Osteoblast (primary cell): ENCODE measurements at regions not wholly inside any gene's neighbourhood (a gene's known extent, or its start where the extent isn't known, plus 50 kb on each side); places are given as distances from the start of the nearest gene placed in this dataset.

Source experiments
- DNase-seq: peaks from one replicate; pipeline ENCODE4 v3.0.0; 2011; ENCODE audit warnings: low spot score, mixed read lengths; ENCODE audit not compliant: insufficient read length; ENCODE audit errors: missing footprints
- H2AFZ ChIP-seq: 2 replicates; pipeline ENCODE4 v1.6.0; 2011; ENCODE audit warnings: mild to moderate bottlenecking, low read length
- H3K27ac ChIP-seq: 2 replicates; pipeline ENCODE4 v1.5.1; 2011; ENCODE audit warnings: mild to moderate bottlenecking, low read depth, low read length, moderate library complexity
- H3K27me3 ChIP-seq: 2 replicates; pipeline ENCODE4 v1.6.0; 2012; ENCODE audit warnings: mild to moderate bottlenecking, control low read depth, inconsistent platforms, low read length, moderate library complexity; ENCODE audit not compliant: insufficient read depth
- H3K36me3 ChIP-seq: 2 replicates; pipeline ENCODE4 v1.5.1; 2011; ENCODE audit warnings: mild to moderate bottlenecking, low read length, control low read depth, moderate library complexity; ENCODE audit not compliant: insufficient read depth
- H3K4me1 ChIP-seq: 2 replicates; pipeline ENCODE4 v1.5.1; 2011; ENCODE audit warnings: mild to moderate bottlenecking, low read length, control low read depth, moderate library complexity; ENCODE audit not compliant: insufficient read depth
- H3K4me2 ChIP-seq: 2 replicates; pipeline ENCODE4 v1.6.0; 2011; ENCODE audit warnings: mild to moderate bottlenecking, low read length; ENCODE audit not compliant: insufficient read depth
- H3K4me3 ChIP-seq: fragments of 200-600 bp; sonication (generic); 3 replicates; pipeline ENCODE4 v1.5.1; 2012; ENCODE audit warnings: mild to moderate bottlenecking, low read length, inconsistent platforms; ENCODE audit not compliant: insufficient read depth
- H3K79me2 ChIP-seq: 2 replicates; pipeline ENCODE4 v1.6.0; 2012; ENCODE audit warnings: mild to moderate bottlenecking, low read length, control low read depth, inconsistent platforms; ENCODE audit not compliant: insufficient read depth
- H3K9me3 ChIP-seq: 2 replicates; pipeline ENCODE4 v1.5.1; 2011; ENCODE audit warnings: low read depth, low read length, control low read depth
- H4K20me1 ChIP-seq: 2 replicates; pipeline ENCODE4 v1.6.0; 2012; ENCODE audit warnings: mild to moderate bottlenecking, low read length, control low read depth; ENCODE audit not compliant: insufficient read depth
- CTCF ChIP-seq: IDR thresholded peaks from 2 replicates; pipeline ENCODE4 v1.5.1; 2011; ENCODE audit warnings: mild to moderate bottlenecking, low read depth, low read length, moderate library complexity; ENCODE audit errors: extremely low read depth

- no peaks in the 10 kb centered on the region for H3K27me3 ChIP-seq
- no peaks in the 10 kb centered on the region for H3K36me3 ChIP-seq
- no peaks in the 10 kb centered on the region for H4K20me1 ChIP-seq
- no peak overlapping the region for H3K4me3 ChIP-seq
- no peak overlapping the region for H3K4me2 ChIP-seq
- DNase-seq = no peak
- TF ChIP-seq CTCF = no peak
- no peaks in the 10 kb centered on the region for H3K9me3 ChIP-seq
- no peaks in the 10 kb centered on the region for H3K79me2 ChIP-seq
- H3K4me1 ChIP-seq = peaks cover 32% of the 10 kb centered on the region
- no peak overlapping the region for H2AFZ ChIP-seq
- no peak overlapping the region for H3K27ac ChIP-seq
Measured at GRCh38 chr2:237230355-237230754, 144.7 kb downstream of the COPS8 start.

- Histone ChIP-seq H3K27ac (no peak overlapping the region), H3K4me3 (no peak overlapping the region), H3K79me2 (no peaks in the 10 kb centered on the region), H3K4me1 (peaks cover 39% of the 10 kb centered on the region), H4K20me1 (no peaks in the 10 kb centered on the region), H3K4me2 (no peak overlapping the region), H3K36me3 (no peaks in the 10 kb centered on the region), H2AFZ (no peak overlapping the region), H3K27me3 (no peaks in the 10 kb centered on the region), H3K9me3 (no peaks in the 10 kb centered on the region)
- DNase-seq = no peak
- TF ChIP-seq CTCF = no peak
Measured at GRCh38 chr2:237231593-237231992, 145.9 kb downstream of the COPS8 start.

GRCh38 chr2:237232166-237232565 is 146.5 kb downstream of the COPS8 start:
- Histone ChIP-seq H2AFZ (no peak overlapping the region), H4K20me1 (no peaks in the 10 kb centered on the region), H3K27me3 (no peaks in the 10 kb centered on the region), H3K9me3 (no peaks in the 10 kb centered on the region), H3K4me2 (no peak overlapping the region), H3K27ac (no peak overlapping the region), H3K4me1 (peaks cover 35% of the 10 kb centered on the region), H3K36me3 (no peaks in the 10 kb centered on the region), H3K79me2 (no peaks in the 10 kb centered on the region), H3K4me3 (no peak overlapping the region)
- no peak for DNase-seq
- no peak for TF ChIP-seq CTCF

GRCh38 chr2:237234268-237234667 is 148.6 kb downstream of the COPS8 start:
- no peak overlapping the region for H3K27ac ChIP-seq

More at GRCh38 chr2:237234268-237234667, 148.6 kb downstream of the COPS8 start:
- Histone ChIP-seq H3K36me3 (no peaks in the 10 kb centered on the region), H3K4me1 (peaks cover 22% of the 10 kb centered on the region), H2AFZ (no peak overlapping the region), H3K27me3 (no peaks in the 10 kb centered on the region), H3K9me3 (no peaks in the 10 kb centered on the region), H3K4me2 (no peak overlapping the region), H3K79me2 (no peaks in the 10 kb centered on the region), H4K20me1 (no peaks in the 10 kb centered on the region), H3K4me3 (no peak overlapping the region)
- DNase-seq = no peak
- TF ChIP-seq CTCF = no peak
